ENCODE measurements at regions not wholly inside any gene's neighbourhood (a gene's known extent, or its start where the extent isn't known, plus 50 kb on each side); places are given as distances from the start of the nearest gene placed in this dataset.

DNA sequence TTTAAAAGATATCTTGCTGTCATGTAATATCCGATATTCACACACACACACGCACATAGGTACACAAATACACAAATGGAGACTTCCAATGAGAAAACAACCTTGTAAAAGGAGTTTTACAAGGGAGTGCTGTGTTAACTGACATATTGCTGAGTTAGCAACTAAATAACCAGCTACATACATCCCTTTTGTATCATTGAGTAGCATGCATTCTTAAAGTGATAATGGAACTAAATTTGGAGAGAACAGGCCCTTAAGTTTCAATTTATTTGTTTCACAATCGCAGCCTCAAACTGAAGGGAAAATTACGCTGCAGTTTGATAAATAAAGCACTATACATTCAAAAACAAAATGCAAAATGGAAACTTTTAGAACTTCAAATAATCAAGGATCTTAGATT, 1046.0 kb upstream of the NR2F2 start:
- Histone ChIP-seq H3K9me3 (ENCODE audit: low read depth) (no peaks in the 10 kb centered on the region), H3K27me3 (replicated peaks; ENCODE audit: insufficient read depth) (no peaks in the 10 kb centered on the region), H3K4me1 (ENCODE audit: insufficient read depth) (peaks cover 9% of the 10 kb centered on the region; the same call in 1 of the 2 replicates), H2AFZ (peak overlapping the region; percentile 10; the same call in 1 of the 2 replicates), H3K79me2 (ENCODE audit: insufficient read depth) (no peaks in the 10 kb centered on the region), H3K9ac (no peak overlapping the region), H3K9me2 (ENCODE audit: insufficient read depth) (no peaks in the 10 kb centered on the region), H3K36me3 (ENCODE audit: low read depth) (no peaks in the 10 kb centered on the region), H3K4me3 (no peak overlapping the region), H3K27ac (no peak overlapping the region), H4K20me1 (ENCODE audit: insufficient read depth) (no peaks in the 10 kb centered on the region), H3K4me2 (ENCODE audit: unreplicated experiment) (no peak overlapping the region), H3F3A (ENCODE audit: insufficient read depth) (peaks cover 12% of the 10 kb centered on the region)
- no peak for DNase-seq
- WGBS, 2 experiments (ENCODE audit: low coverage in 1 of 2, low lambda C conversion rate in 2 of 2, missing lambda C conversion rate in 2 of 2): 92 to 95% methylated on average over 4 of the region's 4 CpGs
- TF ChIP-seq EZH2phosphoT487 (IDR thresholded peaks at IDR 0.05; ENCODE audit: insufficient read depth, low read depth) (no peak), EZH2 (IDR thresholded peaks at IDR 0.05; ENCODE audit: insufficient read depth, poor library complexity, severe bottlenecking) (no peak)
- in situ Hi-C loops (cut with MboI): no loop called here

DNA sequence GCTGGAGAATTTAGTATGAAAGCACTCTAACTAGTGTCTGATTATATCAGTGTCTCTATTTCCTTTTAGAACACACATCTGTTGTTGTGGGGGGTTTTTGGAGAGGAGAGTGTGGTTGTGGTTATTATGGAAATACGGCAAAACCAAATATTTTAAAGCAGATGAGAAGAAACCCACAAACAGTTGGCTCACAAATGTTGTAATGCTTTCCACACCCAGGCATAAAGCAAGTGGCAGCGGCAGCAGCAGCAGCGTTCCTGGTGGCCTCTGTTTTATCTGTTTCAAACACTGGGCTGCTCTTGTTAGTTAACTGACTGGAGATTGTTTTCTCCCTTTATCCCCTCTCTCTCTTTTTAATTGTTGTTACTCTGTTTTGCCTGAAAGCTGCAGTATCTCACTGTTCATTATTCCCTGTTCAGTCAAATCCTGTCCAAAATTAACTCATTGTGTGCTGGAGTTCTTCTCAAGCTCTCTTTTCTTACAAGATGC, 1045.5 kb upstream of the NR2F2 start:
- H3K36me3 ChIP-seq (ENCODE audit: low read depth): no peaks in the 10 kb centered on the region
- H3K9ac ChIP-seq: no peak overlapping the region
- peak; percentile 48 for DNase-seq
- no peak overlapping the region for H3K4me2 ChIP-seq (ENCODE audit: unreplicated experiment)
- H2AFZ ChIP-seq: peak overlapping the region; percentile 10; the same call in 1 of the 2 replicates
- in situ Hi-C loops (cut with MboI): no loop called here
- no peaks in the 10 kb centered on the region for H4K20me1 ChIP-seq (ENCODE audit: insufficient read depth)
- no peaks in the 10 kb centered on the region for H3K27me3 ChIP-seq (replicated peaks; ENCODE audit: insufficient read depth)
- no peak overlapping the region for H3K27ac ChIP-seq
- H3K79me2 ChIP-seq (ENCODE audit: insufficient read depth): no peaks in the 10 kb centered on the region
- no peaks in the 10 kb centered on the region for H3K9me2 ChIP-seq (ENCODE audit: insufficient read depth)
- H3K9me3 ChIP-seq (ENCODE audit: low read depth): no peaks in the 10 kb centered on the region
- TF ChIP-seq EZH2phosphoT487 (IDR thresholded peaks at IDR 0.05; ENCODE audit: insufficient read depth, low read depth): no peak
- no peak for TF ChIP-seq EZH2 (IDR thresholded peaks at IDR 0.05; ENCODE audit: insufficient read depth, poor library complexity, severe bottlenecking)
- H3F3A ChIP-seq (ENCODE audit: insufficient read depth): peaks cover 12% of the 10 kb centered on the region
- H3K4me3 ChIP-seq: no peak overlapping the region
- 18 to 22% methylated on average over 3 of the region's 3 CpGs for WGBS, 2 experiments (ENCODE audit: low coverage in 1 of 2, low lambda C conversion rate in 2 of 2, missing lambda C conversion rate in 2 of 2)
- H3K4me1 ChIP-seq (ENCODE audit: insufficient read depth): peaks cover 9% of the 10 kb centered on the region; the same call in 1 of the 2 replicates

DNA sequence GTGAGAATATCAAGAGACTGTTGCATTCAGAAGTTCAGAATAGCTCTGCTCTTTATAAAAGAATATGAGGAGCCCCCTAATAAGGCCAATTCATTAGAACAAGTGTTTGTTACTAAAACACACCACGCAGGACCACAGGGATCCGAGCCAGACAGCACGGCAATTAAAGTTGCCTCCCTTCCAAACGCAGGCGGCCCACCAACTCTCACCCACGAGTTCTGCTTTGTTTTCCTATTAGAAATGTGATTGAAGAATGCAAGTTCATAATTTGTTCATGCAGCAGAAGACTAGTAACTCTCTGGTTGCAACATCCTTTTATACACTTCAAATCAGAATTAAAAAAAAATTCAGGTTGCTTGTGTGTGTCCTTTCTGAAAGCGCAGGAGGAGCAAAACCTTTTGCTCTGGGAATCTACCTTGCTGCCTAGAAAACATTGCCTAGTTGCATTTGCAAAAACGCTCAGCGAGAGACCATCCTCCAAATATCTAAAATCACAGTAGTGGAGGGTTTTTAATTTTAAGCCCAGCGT, 1044.1 kb upstream of the NR2F2 start:
- no peaks in the 10 kb centered on the region for H4K20me1 ChIP-seq (ENCODE audit: insufficient read depth)
- WGBS, 2 experiments (ENCODE audit: low coverage in 1 of 2, low lambda C conversion rate in 2 of 2, missing lambda C conversion rate in 2 of 2): 92 to 94% methylated on average over 10 of the region's 10 CpGs
- no peak overlapping the region for H3K27ac ChIP-seq
- no peak overlapping the region for H3K9ac ChIP-seq
- no peak for TF ChIP-seq EZH2phosphoT487 (IDR thresholded peaks at IDR 0.05; ENCODE audit: insufficient read depth, low read depth)
- no peak for TF ChIP-seq EZH2 (IDR thresholded peaks at IDR 0.05; ENCODE audit: insufficient read depth, poor library complexity, severe bottlenecking)
- in situ Hi-C loops (cut with MboI): no loop called here
- H2AFZ ChIP-seq: no peak overlapping the region
- H3K9me3 ChIP-seq (ENCODE audit: low read depth): no peaks in the 10 kb centered on the region
- H3K9me2 ChIP-seq (ENCODE audit: insufficient read depth): no peaks in the 10 kb centered on the region
- no peak overlapping the region for H3K4me2 ChIP-seq (ENCODE audit: unreplicated experiment)
- no peaks in the 10 kb centered on the region for H3K36me3 ChIP-seq (ENCODE audit: low read depth)
- DNase-seq: no peak
- H3F3A ChIP-seq (ENCODE audit: insufficient read depth): peaks cover 8% of the 10 kb centered on the region; the same call in 1 of the 2 replicates
- no peaks in the 10 kb centered on the region for H3K27me3 ChIP-seq (replicated peaks; ENCODE audit: insufficient read depth)
- H3K79me2 ChIP-seq (ENCODE audit: insufficient read depth): no peaks in the 10 kb centered on the region
- peaks cover 9% of the 10 kb centered on the region; the same call in 1 of the 2 replicates for H3K4me1 ChIP-seq (ENCODE audit: insufficient read depth)
- no peak overlapping the region for H3K4me3 ChIP-seq

DNA sequence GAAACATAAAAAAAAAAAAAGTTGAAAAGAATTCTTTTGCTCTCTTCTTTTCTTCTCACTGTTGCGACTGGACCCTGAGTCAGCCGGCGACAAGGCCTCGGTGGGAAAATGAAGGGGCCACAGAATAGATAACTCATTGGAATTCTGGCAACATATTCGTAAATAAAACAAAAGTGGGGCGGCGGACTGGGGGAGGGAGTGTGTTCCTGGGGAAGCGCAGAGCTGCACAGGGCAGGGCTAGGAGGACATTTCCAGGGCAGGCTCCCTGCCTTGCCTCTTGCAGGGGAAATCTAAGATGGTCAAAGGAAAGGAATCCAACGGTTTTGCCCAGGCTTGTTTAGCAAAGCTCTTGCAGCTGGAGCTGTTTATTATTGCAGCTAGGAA, 1042.8 kb upstream of the NR2F2 start:
- Histone ChIP-seq H3K27me3 (replicated peaks; ENCODE audit: insufficient read depth) (no peaks in the 10 kb centered on the region), H3K4me3 (no peak overlapping the region), H3K27ac (no peak overlapping the region), H4K20me1 (ENCODE audit: insufficient read depth) (no peaks in the 10 kb centered on the region), H3F3A (ENCODE audit: insufficient read depth) (0 out of 2 replicates have a peak, but pooled peaks cover 7% of the 10 kb centered on the region), H3K9ac (no peak overlapping the region), H3K4me2 (ENCODE audit: unreplicated experiment) (no peak overlapping the region), H3K4me1 (ENCODE audit: insufficient read depth) (peaks cover 9% of the 10 kb centered on the region; the same call in 1 of the 2 replicates), H3K79me2 (ENCODE audit: insufficient read depth) (no peaks in the 10 kb centered on the region), H2AFZ (no peak overlapping the region), H3K36me3 (ENCODE audit: low read depth) (no peaks in the 10 kb centered on the region), H3K9me2 (ENCODE audit: insufficient read depth) (no peaks in the 10 kb centered on the region), H3K9me3 (ENCODE audit: low read depth) (no peaks in the 10 kb centered on the region)
- DNase-seq: no peak
- WGBS, 2 experiments (ENCODE audit: low coverage in 1 of 2, low lambda C conversion rate in 2 of 2, missing lambda C conversion rate in 2 of 2): 88 to 94% methylated on average over 9 of the region's 9 CpGs
- TF ChIP-seq EZH2phosphoT487 (IDR thresholded peaks at IDR 0.05; ENCODE audit: insufficient read depth, low read depth) (no peak), EZH2 (IDR thresholded peaks at IDR 0.05; ENCODE audit: insufficient read depth, poor library complexity, severe bottlenecking) (no peak)
- in situ Hi-C loops (cut with MboI): no loop called here

All from GM23248 (cell line).